HUDEP-2 (cell line): ENCODE measurements at regions not wholly inside any gene's neighbourhood (a gene's known extent, or its start where the extent isn't known, plus 50 kb on each side); places are given as distances from the start of the nearest gene placed in this dataset.
A peak's percentile ranks its signal among the peaks of the same experiment; 100 is the strongest.
"Not testable (repeated sequence)": the region's sequence is repeated elsewhere in the genome, so short reads cannot be mapped to it uniquely, and the experiment has no call there.

Source experiments
- DNase-seq, 76 experiments: peaks; one replicate each; lab custom pipeline; 2025; ENCODE audit not compliant: unreplicated experiment in 76 of 76; lab: John Stamatoyannopoulos, UW

DNA sequence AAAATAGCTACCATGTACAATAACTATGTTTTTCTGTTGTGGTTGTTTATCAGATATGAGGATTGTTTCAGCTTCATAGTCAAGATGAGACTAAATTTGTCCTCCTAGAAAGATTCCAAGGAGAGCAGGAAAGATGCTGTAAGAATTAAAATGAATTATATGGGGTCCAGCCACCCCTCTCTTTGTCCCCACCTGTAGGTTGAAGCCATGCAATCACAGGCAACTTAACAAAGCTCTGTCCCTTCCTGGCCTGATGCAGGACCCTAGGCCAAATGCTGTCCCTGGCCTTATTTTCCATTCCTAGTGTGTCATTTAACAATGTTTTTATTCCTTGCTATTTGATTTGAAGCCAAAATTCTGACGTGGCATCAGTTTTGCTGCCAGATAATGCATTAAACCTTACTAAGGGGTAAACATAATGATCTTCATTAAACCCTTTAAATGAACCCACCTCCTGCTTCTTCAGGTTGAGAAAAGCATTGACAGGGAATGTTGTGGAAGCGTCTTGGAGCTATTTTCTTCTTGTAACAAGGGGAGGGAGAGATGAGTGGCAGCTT lies 240.9 kb upstream of the ZNF521 start:
- DNase-seq: no peak

DNA sequence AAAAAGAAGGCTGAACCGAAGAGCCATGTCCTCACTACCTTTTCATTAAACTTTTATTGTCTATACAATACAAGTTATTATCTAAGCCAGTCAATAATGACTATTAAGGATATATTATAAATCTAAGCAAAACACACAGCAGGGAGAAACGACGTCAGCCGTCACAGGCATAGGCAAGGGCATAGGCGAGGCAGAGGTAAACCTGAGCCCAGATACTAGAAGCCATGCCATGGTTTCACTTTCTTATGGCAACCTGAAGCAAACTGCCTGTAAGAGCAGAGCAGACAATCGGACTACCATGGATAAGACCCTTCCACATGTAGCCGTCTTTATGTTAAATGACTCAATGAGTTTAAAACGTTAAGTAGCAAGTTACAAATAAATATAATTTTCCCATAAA lies 238.5 kb upstream of the ZNF521 start:
- DNase-seq: no peak

DNA sequence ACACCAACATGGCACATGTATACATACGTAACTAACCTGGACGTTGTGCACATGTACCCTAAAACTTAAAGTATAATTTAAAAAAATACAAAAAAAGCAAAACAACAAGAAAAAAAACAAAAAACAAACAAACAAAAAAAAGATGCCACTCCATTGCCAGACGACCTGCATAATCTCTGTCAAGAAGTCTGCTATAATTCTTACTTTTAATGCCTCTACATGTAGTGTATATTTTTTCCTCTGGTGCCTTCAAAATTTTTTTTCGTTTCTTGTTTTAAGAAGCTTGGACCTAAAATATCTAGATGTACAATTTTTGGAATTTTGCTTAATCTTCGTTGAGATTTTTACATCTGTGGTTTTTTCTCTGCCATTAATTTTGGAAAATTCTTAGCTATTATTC lies 235.6 kb upstream of the ZNF521 start:
- no peak for DNase-seq

DNA sequence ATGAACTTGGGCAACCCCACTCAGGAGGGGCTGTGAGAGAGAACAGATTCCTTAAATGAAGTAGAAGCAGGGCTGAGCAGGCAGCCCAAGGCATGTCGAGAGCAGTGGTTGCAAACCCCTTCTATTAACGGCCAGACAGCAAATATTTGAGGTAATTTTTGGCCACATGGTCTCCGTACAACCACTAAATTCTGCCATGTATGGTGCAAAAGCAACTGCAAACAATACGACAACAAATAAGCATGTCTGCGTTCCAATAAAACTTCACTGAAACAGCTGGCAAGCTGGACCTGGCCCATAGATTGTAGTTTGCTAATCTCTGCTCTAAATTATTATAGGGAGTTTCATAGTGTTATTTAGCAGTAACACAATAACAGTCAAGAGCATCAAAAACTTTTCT lies 217.0 kb upstream of the ZNF521 start:
- no peak for DNase-seq

- no peak for DNase-seq
These were observed 212.1 kb upstream of the ZNF521 start for GRCh38 chr18:25563816-25564683.

DNA sequence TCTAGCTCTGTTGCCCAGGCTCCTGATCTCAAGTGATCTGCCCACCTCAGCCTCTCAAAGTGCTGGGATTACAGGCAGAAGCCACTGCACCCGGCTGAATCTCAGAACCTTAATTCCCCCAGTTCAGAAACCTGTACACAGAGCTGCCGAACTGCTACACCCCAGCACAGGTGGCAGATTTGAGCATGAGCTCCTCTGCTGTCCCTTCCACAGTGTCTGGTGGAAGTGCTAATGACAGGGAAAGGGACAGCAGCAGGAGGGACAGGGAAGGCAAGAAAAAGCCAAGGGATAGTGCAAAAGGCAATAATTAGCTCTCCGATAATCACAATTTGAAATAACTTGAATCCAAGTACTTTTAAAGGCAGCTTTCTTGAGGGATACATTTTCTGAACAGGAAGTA lies 211.4 kb upstream of the ZNF521 start:
- no peak for DNase-seq

DNA sequence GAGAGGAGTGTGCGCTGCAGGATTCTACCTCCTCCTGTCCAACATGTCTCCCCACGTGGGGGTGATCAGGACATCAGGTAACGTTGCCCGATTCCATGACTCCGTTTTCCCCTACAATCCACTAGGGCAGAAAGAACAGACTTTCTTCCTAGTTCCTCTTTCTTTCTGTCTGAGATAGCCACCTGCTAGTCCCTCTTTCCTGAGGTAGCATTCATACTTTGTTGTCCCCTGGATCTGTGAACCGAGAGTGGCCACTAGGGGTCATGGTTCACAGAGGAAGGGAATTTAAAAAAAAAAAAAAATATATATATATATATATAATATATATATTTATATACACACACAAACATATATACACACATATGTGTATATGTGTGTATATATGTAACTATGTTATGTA lies 210.0 kb upstream of the ZNF521 start:
- peak in 13 of 76 experiments; percentile 0 to 37 (median 12) for DNase-seq

DNA sequence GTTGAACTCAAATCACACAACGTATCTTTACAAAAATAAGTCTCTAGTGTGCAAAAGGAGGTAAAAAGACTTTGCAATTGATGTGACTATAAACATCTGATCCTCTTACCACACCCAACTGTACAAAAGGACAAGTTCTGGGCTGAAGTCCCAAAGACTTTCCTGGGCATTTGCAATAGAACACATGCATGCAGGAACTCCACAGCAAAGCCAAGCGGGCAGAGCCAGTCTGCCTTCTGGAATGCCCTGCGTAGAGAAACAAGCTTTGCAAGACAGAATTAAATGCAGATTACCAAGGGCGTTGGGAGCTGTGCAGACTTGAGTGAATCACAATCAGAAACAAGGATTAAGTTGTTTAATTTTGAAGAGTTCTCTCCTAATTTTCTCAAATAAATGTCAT lies 208.4 kb upstream of the ZNF521 start:
- no peak for DNase-seq

- no peak for DNase-seq
These were observed 205.0 kb upstream of the ZNF521 start for GRCh38 chr18:25557011-25557410.

DNA sequence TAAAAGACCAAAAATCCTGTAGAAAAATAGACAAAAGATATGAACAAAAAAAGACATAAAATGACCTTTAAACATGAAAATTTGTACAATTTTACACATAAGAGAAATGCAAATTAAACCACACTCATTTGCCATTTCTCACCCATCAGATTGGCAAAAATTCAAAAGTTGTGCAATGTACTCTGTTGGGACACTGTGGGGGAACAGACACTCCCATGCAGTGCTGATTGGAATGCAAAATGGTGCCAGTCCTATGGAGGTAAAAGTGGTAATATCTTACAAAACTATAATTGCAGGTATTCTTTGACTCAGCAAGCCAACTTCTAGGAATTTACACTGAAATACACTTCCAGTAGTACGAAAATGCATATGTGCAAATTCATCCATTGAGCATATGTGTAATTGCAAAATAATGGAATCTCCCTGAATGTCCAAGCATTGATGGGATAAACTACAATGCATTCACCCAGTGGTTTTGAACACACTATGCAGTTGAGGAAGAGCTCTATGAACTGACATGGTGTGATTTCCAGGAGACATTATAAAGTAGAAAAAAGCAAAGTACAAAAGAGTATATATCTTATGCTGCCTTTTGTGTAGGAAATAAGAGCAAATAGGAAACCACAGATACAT lies 201.8 kb upstream of the ZNF521 start:
- peak in 1 of 76 experiments; percentile 7 for DNase-seq

DNA sequence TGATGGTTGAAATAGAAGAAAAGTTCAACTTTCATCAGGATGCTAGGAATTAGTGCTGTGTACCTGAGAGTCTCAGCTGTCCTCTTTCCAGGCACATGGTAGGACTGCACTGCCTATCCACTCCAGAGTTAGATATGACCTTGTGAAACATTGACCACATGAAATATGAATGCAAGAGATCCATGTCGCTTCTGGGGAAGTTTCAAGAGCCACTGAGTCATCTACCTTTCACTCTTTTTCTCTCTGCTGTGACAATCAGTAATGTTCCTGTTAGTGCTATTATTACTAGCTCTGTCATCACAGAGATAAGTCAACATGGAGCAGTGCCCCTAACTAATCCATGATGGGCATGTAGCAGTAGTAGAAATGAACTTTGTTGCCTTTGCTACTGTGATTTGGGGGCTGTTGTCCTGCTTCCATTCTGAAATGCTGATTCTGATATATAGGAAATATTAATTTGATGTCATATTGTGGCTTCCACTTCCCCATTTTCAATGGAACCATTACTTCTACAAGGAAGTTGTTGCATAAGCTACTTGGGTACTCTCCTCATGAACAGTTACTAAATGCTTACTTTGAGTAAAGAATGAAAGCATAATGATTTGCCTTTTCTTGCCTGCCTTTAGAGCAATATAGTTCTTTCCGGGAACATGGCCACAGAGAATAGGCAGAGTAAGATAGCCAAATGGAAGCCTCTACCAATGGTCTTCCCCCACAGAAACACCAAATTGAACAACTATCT lies 192.8 kb upstream of the ZNF521 start:
- DNase-seq: no peak

- DNase-seq: no peak
These were observed 186.4 kb upstream of the ZNF521 start for GRCh38 chr18:25538175-25538922.

DNA sequence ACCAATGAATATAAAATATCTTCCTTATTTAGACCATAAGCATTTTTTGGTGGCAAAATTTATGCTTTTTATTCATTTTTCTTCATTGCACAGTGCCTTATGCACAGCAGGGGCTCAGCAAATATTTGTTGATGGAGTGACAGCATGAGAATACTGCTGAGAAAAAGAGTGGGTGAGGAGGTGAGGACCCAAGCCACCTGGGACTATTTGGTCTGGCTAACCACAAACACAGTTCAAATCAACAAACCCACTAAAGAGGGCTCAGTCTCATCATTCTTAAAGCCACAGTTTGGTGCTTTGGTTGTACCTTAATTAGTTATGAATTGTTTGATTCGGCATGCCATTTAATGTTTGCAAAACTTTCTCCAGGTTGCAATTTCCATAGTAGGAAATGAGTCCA lies 183.5 kb upstream of the ZNF521 start:
- no peak for DNase-seq

GRCh38 chr18:25534401-25534800 lies 182.4 kb upstream of the ZNF521 start:
- DNase-seq: no peak

GRCh38 chr18:25533218-25533617 lies 181.3 kb upstream of the ZNF521 start:
- DNase-seq: peak in 1 of 76 experiments; percentile 2

DNA sequence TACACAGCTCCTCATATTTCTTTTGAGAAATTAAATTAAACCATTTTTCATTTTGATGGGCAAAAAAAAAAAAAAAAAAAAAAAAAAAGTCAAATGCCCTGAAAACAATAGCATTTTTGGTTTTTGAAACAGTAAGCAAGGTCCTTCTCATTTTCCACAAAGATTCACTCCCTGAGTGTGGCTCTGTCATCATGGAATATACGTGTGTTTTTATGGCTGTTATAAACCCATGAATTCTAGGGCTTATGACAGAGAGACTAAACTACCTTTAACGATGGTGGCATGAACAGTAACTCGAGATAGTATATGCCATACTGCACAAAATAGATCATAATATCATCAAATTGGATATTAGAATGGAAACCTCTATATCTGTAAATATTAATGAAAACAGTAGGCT lies 179.2 kb upstream of the ZNF521 start:
- DNase-seq: no peak

DNA sequence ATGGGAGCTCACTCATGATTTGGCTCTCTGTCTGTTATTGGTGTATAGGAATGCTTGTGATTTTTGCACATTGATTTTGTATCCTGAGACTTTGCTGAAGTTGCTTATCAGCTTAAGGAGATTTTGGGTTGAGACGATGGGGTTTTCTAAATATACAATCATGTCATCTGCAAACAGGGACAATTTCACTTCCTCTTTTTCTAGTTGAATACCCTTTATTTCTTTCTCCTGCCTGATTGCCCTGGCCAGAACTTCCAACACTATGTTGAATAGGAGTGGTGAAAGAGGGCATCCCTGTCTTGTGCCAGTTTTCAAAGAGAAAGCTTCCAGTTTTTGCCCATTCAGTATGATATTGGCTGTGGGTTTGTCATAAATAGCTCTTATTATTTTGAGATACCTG lies 173.8 kb upstream of the ZNF521 start:
- not testable (repeated sequence) for DNase-seq

- no peak for DNase-seq
These were observed 166.7 kb upstream of the ZNF521 start for GRCh38 chr18:25518716-25519053.

DNA sequence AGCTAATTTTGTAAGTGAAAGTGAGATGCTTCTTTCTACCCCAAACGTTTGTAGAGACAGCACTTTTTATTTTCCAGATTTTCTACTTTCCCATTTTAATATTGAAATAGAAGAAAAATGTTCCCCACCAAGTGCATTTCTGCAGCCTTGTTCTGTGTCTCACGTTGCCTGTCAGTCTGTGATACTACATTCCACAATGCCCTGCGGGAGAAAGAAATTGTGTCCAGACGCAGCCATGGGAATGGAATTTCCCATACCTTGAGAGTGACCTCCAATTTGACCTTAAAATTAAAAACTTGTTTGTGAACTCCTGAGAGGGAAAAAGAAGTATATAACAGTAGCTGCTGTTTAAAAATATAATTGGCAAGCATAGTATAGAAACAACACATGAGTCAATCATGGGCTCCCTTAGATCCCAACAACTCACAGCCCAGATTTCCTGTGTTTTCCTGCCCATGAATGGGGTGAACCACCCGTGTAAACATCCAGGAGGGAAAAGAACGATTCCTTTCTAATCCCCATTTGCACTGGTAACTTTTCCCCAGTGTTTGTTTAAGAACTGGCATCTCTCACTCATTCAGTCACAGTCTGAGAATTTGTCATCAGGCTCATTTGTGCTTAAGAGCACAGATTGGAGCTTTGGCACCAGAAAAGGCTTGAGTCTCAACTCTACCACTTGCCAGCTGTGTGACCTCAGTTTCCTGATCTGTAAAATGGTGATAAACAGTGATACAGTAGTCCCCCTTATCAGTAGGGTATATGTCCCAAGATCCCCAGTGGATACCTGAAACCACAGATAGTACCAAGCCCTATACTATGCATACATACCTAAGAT lies 166.1 kb upstream of the ZNF521 start:
- no peak for DNase-seq
